ENCODE measurements at regions not wholly inside any gene's neighbourhood (a gene's known extent, or its start where the extent isn't known, plus 50 kb on each side); places are given as distances from the start of the nearest gene placed in this dataset.

DNA sequence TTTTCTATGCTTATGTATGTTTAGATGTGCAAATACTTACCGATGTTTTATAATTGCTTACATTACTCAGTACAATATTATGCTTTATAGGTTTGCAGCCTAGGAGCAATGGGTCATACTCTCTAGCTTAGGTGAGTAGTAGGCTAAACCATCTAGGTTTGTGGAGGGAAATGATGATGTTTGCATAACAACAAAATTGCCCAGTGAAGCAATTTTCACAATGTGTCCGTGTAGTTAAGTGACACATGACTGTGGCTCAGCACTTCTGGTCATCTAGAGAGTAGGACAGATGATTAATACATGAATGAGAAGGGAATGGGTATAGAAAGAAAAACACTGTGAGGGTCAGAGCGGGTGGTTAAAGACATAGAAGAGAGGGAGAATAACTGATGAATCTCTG, 2116.2 kb upstream of the PIK3C3 start:
- H3K27me3 ChIP-seq: no peaks in the 10 kb centered on the region
- intact Hi-C loops (cut with DNase I): no loop called here
- no peak overlapping the region for H3K4me3 ChIP-seq
- H3K27ac ChIP-seq: no peak overlapping the region
- WGBS (ENCODE audit: insufficient coverage, low coverage, low lambda C conversion rate, missing lambda C conversion rate): 64% methylated on average over 3 of the region's 3 CpGs
- no peaks in the 10 kb centered on the region for H3K36me3 ChIP-seq
- DNase-seq (no peak), ATAC-seq (no peak)
- no peak for TF ChIP-seq POLR2A (IDR thresholded peaks at IDR 0.05)
- TF ChIP-seq, protein P1, sequence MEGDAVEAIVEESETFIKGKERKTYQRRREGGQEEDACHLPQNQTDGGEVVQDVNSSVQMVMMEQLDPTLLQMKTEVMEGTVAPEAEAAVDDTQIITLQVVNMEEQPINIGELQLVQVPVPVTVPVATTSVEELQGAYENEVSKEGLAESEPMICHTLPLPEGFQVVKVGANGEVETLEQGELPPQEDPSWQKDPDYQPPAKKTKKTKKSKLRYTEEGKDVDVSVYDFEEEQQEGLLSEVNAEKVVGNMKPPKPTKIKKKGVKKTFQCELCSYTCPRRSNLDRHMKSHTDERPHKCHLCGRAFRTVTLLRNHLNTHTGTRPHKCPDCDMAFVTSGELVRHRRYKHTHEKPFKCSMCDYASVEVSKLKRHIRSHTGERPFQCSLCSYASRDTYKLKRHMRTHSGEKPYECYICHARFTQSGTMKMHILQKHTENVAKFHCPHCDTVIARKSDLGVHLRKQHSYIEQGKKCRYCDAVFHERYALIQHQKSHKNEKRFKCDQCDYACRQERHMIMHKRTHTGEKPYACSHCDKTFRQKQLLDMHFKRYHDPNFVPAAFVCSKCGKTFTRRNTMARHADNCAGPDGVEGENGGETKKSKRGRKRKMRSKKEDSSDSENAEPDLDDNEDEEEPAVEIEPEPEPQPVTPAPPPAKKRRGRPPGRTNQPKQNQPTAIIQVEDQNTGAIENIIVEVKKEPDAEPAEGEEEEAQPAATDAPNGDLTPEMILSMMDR (IDR thresholded peaks at IDR 0.05): no peak
- no peaks in the 10 kb centered on the region for H3K9me3 ChIP-seq
- H3K4me1 ChIP-seq: no peaks in the 10 kb centered on the region

DNA sequence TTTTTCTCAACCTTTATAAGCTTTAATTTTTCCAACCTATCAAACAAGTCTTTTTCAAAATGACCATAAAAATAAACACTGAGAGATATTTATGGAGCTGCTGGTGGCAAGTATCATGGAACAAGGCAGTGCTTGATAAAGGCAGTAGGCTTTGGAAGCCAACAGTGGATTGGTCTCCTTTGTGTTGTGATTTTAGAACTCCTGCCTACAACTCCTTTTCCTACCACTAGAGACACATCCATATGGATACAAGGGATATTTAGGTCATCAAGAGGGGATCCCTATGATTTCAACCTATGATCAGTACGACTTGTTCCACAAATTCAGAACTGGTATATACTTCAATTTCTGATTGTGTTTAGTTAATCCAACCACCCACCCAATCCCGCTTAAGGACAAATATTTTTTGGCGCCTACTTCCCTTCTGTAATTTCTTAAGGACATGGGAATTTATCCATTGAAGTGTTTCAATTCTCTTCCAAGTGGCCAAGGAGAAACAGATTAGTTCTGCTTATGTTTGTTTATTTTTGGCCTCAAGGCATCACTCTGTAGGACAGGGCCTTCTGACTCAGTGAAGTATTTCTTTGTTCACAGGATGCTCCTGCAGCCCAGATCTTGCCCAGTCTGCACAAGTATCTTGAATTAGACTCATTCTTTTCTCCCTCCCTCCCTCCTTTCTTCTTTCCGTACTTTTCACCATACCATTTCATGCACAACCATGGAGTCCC, 2119.6 kb upstream of the PIK3C3 start:
- ATAC-seq: no peak
- 61% methylated on average over 4 of the region's 4 CpGs for WGBS (ENCODE audit: insufficient coverage, low coverage, low lambda C conversion rate, missing lambda C conversion rate)
- TF ChIP-seq, protein P1 (IDR thresholded peaks at IDR 0.05): no peak
- no peak for TF ChIP-seq POLR2A (IDR thresholded peaks at IDR 0.05)

DNA sequence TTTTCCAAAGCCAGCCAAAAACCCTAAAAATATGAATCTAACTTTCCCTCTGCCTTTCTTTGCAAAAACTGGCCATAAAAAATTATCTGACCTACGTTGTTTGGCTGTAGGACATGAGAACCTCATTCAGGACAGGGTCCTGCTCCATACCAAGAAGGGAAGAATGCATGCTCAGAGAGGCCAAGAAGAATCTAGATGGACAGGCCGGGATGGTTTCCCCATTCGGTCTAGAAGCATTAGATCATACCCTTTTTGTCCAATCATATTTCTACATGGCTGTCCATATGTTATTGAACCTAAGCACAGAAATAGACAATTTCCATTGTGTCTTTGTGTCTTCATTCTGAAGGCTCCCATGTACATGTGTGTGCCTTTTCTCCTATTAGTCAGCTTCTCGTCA, 2120.4 kb upstream of the PIK3C3 start:
- Histone ChIP-seq H3K4me3 (no peak overlapping the region), H3K4me1 (no peaks in the 10 kb centered on the region), H3K27me3 (no peaks in the 10 kb centered on the region), H3K27ac (no peak overlapping the region), H3K9me3 (no peaks in the 10 kb centered on the region), H3K36me3 (no peaks in the 10 kb centered on the region)
- ATAC-seq: no peak
- WGBS (ENCODE audit: insufficient coverage, low coverage, low lambda C conversion rate, missing lambda C conversion rate): 55% methylated on average over 4 of the region's 4 CpGs
- TF ChIP-seq, protein P1 (IDR thresholded peaks at IDR 0.05): no peak
- TF ChIP-seq POLR2A (IDR thresholded peaks at IDR 0.05): no peak
- intact Hi-C loops (cut with DNase I): no loop called here
- DNase-seq: no peak

More for the DNA sequence above, 2119.6 kb upstream of the PIK3C3 start:
- Histone ChIP-seq H3K27ac (no peak overlapping the region), H3K36me3 (no peaks in the 10 kb centered on the region), H3K27me3 (no peaks in the 10 kb centered on the region), H3K4me1 (no peaks in the 10 kb centered on the region), H3K4me3 (no peak overlapping the region), H3K9me3 (no peaks in the 10 kb centered on the region)
- intact Hi-C loops (cut with DNase I): no loop called here
- DNase-seq: no peak

DNA sequence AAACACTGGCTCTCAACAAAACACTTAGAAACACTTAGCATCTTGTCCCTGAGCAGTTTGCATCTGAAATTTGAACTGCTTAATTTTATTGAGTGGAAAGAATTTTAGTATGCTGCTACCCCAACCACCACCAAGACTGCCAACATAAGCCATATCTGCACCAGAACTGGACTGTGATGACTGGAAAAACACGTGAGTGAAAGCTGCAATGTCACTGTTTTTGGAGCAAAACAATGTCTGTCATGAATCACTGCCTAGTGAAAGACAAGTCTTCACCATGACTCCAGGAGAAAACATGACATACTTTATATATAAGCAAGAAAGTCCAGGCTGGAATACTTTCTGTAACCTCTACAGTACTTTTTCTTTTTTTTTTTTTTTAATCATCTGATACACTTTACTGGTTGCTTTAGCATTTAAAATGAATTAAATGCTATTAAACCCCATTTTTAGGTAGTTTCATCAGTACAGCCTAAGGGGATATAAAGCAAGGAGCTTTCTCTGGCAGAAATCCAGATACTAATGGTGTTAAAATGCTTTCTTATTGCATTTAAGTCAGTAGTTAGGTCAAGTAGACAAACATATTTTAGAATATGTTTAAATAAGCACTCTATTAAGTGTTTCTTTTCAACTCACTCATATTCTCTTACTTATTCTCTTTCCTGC, 2129.4 kb upstream of the PIK3C3 start:
- Histone ChIP-seq H3K27ac (no peak overlapping the region), H3K4me3 (no peak overlapping the region), H3K27me3 (no peaks in the 10 kb centered on the region), H3K9me3 (no peaks in the 10 kb centered on the region), H3K4me1 (no peaks in the 10 kb centered on the region), H3K36me3 (no peaks in the 10 kb centered on the region)
- 10% methylated on average over 1 of the region's 1 CpG for WGBS (ENCODE audit: insufficient coverage, low coverage, low lambda C conversion rate, missing lambda C conversion rate)
- no peak for TF ChIP-seq POLR2A (IDR thresholded peaks at IDR 0.05)
- intact Hi-C loops (cut with DNase I): no loop called here
- no peak for DNase-seq
- no peak for ATAC-seq

GRCh38 chr18:39806525-39806924, 2148.5 kb upstream of the PIK3C3 start:
- intact Hi-C loops (cut with DNase I): no loop called here
- TF ChIP-seq, protein P1 (IDR thresholded peaks at IDR 0.05): no peak
- TF ChIP-seq POLR2A (IDR thresholded peaks at IDR 0.05): no peak
- DNase-seq (no peak), ATAC-seq (no peak)
- Histone ChIP-seq H3K36me3 (no peaks in the 10 kb centered on the region), H3K9me3 (no peaks in the 10 kb centered on the region), H3K27me3 (no peaks in the 10 kb centered on the region), H3K27ac (no peak overlapping the region), H3K4me1 (no peaks in the 10 kb centered on the region), H3K4me3 (no peak overlapping the region)
- 47% methylated on average over 3 of the region's 3 CpGs for WGBS (ENCODE audit: insufficient coverage, low coverage, low lambda C conversion rate, missing lambda C conversion rate)
